SKM-1 (cell line): ENCODE measurements at regions not wholly inside any gene's neighbourhood (a gene's known extent, or its start where the extent isn't known, plus 50 kb on each side); places are given as distances from the start of the nearest gene placed in this dataset.
A peak's percentile ranks its signal among the peaks of the same experiment; 100 is the strongest.
"Not testable (repeated sequence)": the region's sequence is repeated elsewhere in the genome, so short reads cannot be mapped to it uniquely, and the experiment has no call there.

Experiments
- DNase-seq: peaks from one replicate; lab custom pipeline; 2025; ENCODE audit not compliant: unreplicated experiment; lab: John Stamatoyannopoulos, UW

GRCh38 chr3:20310629-20311028, 124.6 kb upstream of the SGO1 start:
- DNase-seq = no peak

- DNase-seq = peak; percentile 23
These were observed 121.4 kb upstream of the SGO1 start for GRCh38 chr3:20307383-20307782.

GRCh38 chr3:20305647-20306046, 119.6 kb upstream of the SGO1 start:
- no peak for DNase-seq

GRCh38 chr3:20302766-20303165, 116.8 kb upstream of the SGO1 start:
- no peak for DNase-seq

- DNase-seq = no peak
These were observed 102.0 kb upstream of the SGO1 start for GRCh38 chr3:20288050-20288449.

- DNase-seq = no peak
These were observed 94.3 kb upstream of the SGO1 start for GRCh38 chr3:20280257-20280656.

- DNase-seq = not testable (repeated sequence)
These were observed 80.0 kb upstream of the SGO1 start for GRCh38 chr3:20265977-20266376.

GRCh38 chr3:20264900-20265567, 79.0 kb upstream of the SGO1 start:
- no peak for DNase-seq

GRCh38 chr3:20258371-20258770, 72.4 kb upstream of the SGO1 start:
- no peak for DNase-seq

GRCh38 chr3:20256144-20256543, 70.1 kb upstream of the SGO1 start:
- DNase-seq = no peak

GRCh38 chr3:20254268-20255117, 68.5 kb upstream of the SGO1 start:
- DNase-seq = no peak

- no peak for DNase-seq
These were observed 64.8 kb upstream of the SGO1 start for GRCh38 chr3:20250786-20251185.

GRCh38 chr3:20250314-20250713, 64.3 kb upstream of the SGO1 start:
- DNase-seq = no peak

GRCh38 chr3:20246662-20247061, 60.7 kb upstream of the SGO1 start:
- no peak for DNase-seq

- no peak for DNase-seq
These were observed 59.8 kb upstream of the SGO1 start for GRCh38 chr3:20245781-20246180.

GRCh38 chr3:20240154-20240883, 54.3 kb upstream of the SGO1 start:
- DNase-seq = no peak

GRCh38 chr3:20238199-20238598, 52.2 kb upstream of the SGO1 start:
- not testable (repeated sequence) for DNase-seq

GRCh38 chr3:20236603-20237002, 50.6 kb upstream of the SGO1 start:
- no peak for DNase-seq
